IMR-90 (cell line): ENCODE measurements at regions not wholly inside any gene's neighbourhood (a gene's known extent, or its start where the extent isn't known, plus 50 kb on each side); places are given as distances from the start of the nearest gene placed in this dataset.

Source experiments
- ATAC-seq: fragments of 200-7000 bp; cut with Tn5 transposase; 2 replicates; pipeline ENCODE4 v1.9.1; 2020; ENCODE audit warnings: low read depth, mild to moderate bottlenecking, moderate library complexity
- BruUV-seq: library from RNA; stranded (reverse); fragments of 400-500 nt; replicated peaks from 2 replicates; lab custom pipeline; 2021; lab: Mats Ljungman, UMichigan
- CTCF ChIA-PET: fragments of 300-600 bp; formaldehyde crosslinking; extraction: SDS; loops from one replicate; lab custom pipeline; 2021; ENCODE audit warnings: antibody characterized with exemption; lab: Yijun Ruan, JAX
- POLR2A ChIA-PET: fragments of 300-600 bp; sonication (Branson Sonifier 250); formaldehyde crosslinking; loops from one replicate; lab custom pipeline; 2022; ENCODE audit warnings: antibody characterized with exemption; ENCODE audit not compliant: unreplicated experiment; lab: Charles Lee
- DNase-seq: peaks from one replicate; pipeline ENCODE4 v3.0.0; 2013
- H2AFZ ChIP-seq: replicated peaks from 2 replicates; pipeline ENCODE3; 2013; ENCODE audit warnings: low read length, mild to moderate bottlenecking; ENCODE audit not compliant: poor library complexity
- H2AK5ac ChIP-seq: 2 replicates; pipeline ENCODE4 v1.6.1; 2013; ENCODE audit warnings: low read depth, low read length, inconsistent platforms
- H2AK9ac ChIP-seq: replicated peaks from 2 replicates; pipeline ENCODE3; 2013; ENCODE audit warnings: mild to moderate bottlenecking, low read depth, low read length, moderate library complexity; ENCODE audit not compliant: poor library complexity
- H2BK120ac ChIP-seq: 2 replicates; pipeline ENCODE4 v1.6.1; 2013; ENCODE audit warnings: low read depth, low read length, inconsistent platforms
- H2BK15ac ChIP-seq: 3 replicates; pipeline ENCODE4 v1.6.1; 2013; ENCODE audit warnings: low read depth, low read length, inconsistent platforms
- H2BK20ac ChIP-seq: 2 replicates; pipeline ENCODE4 v1.6.1; 2013; ENCODE audit warnings: low read depth, mild to moderate bottlenecking, inconsistent platforms, low read length, moderate library complexity
- H2BK5ac ChIP-seq: 2 replicates; pipeline ENCODE4 v1.6.1; 2013; ENCODE audit warnings: mild to moderate bottlenecking, low read depth, low read length, inconsistent platforms; ENCODE audit not compliant: poor library complexity, severe bottlenecking
- H3K14ac ChIP-seq: replicated peaks from 2 replicates; pipeline ENCODE4 v1.6.1; 2013; ENCODE audit warnings: low read depth, low read length, inconsistent platforms
- H3K18ac ChIP-seq: 2 replicates; pipeline ENCODE4 v1.6.1; 2013; ENCODE audit warnings: low read depth, low read length, control low read depth
- H3K23ac ChIP-seq: 2 replicates; pipeline ENCODE4 v1.6.1; 2013; ENCODE audit warnings: low read depth, low read length, inconsistent platforms
- H3K27ac ChIP-seq: 2 replicates; pipeline ENCODE4 v1.5.1; 2013; ENCODE audit warnings: mild to moderate bottlenecking, control low read depth, low read length; ENCODE audit not compliant: insufficient read depth
- H3K27me3 ChIP-seq: 2 replicates; pipeline ENCODE4 v1.6.1; 2013; ENCODE audit warnings: low read length; ENCODE audit not compliant: control insufficient read depth, insufficient read depth
- H3K36me3 ChIP-seq: 2 replicates; pipeline ENCODE4 v1.6.1; 2013; ENCODE audit warnings: low read length, mixed read lengths; ENCODE audit not compliant: control insufficient read depth, insufficient read depth
- H3K4ac ChIP-seq: 2 replicates; pipeline ENCODE4 v1.6.1; 2013; ENCODE audit warnings: low read depth, low read length, inconsistent platforms
- H3K4me1 ChIP-seq: 2 replicates; pipeline ENCODE4 v1.6.1; 2013; ENCODE audit warnings: low read length, mixed read lengths; ENCODE audit not compliant: control insufficient read depth, insufficient read depth
- H3K4me2 ChIP-seq: 2 replicates; pipeline ENCODE4 v1.6.1; 2013; ENCODE audit warnings: low read depth, mild to moderate bottlenecking, control low read depth, low read length, moderate library complexity
- H3K4me3 ChIP-seq: 2 replicates; pipeline ENCODE4 v1.5.1; 2013; ENCODE audit warnings: low read depth, mild to moderate bottlenecking, control low read depth, low read length, moderate library complexity; ENCODE audit not compliant: insufficient read depth
- H3K56ac ChIP-seq: 2 replicates; pipeline ENCODE4 v1.6.1; 2013; ENCODE audit warnings: low read length, inconsistent platforms; ENCODE audit not compliant: insufficient read depth; ENCODE audit errors: extremely low read depth
- H3K79me1 ChIP-seq, 2 experiments: 2 replicates each; pipeline ENCODE4 v1.6.1; 2013; ENCODE audit warnings: low read length in 2 of 2, inconsistent platforms in 1 of 2, low read depth in 1 of 2
- H3K9ac ChIP-seq: 2 replicates; pipeline ENCODE4 v1.6.1; 2013; ENCODE audit warnings: low read depth, low read length, control low read depth
- H3K9me1 ChIP-seq: 2 replicates; pipeline ENCODE4 v1.6.1; 2013; ENCODE audit warnings: low read length, inconsistent platforms; ENCODE audit not compliant: insufficient read depth
- H3K9me3 ChIP-seq: 2 replicates; pipeline ENCODE4 v1.6.1; 2013; ENCODE audit warnings: low read length; ENCODE audit not compliant: control insufficient read depth, insufficient read depth
- H4K20me1 ChIP-seq: 2 replicates; pipeline ENCODE4 v1.6.1; 2013; ENCODE audit warnings: low read length, inconsistent platforms; ENCODE audit not compliant: insufficient read depth
- H4K5ac ChIP-seq: 2 replicates; pipeline ENCODE4 v1.6.1; 2013; ENCODE audit warnings: mild to moderate bottlenecking, low read depth, low read length, control low read depth
- H4K8ac ChIP-seq, 2 experiments: 2 replicates each; pipeline ENCODE4 v1.6.1; 2013; ENCODE audit warnings: low read depth in 2 of 2, low read length in 2 of 2, control low read depth in 1 of 2, inconsistent platforms in 1 of 2
- H4K91ac ChIP-seq: 2 replicates; pipeline ENCODE4 v1.6.1; 2013; ENCODE audit warnings: low read depth, low read length, inconsistent platforms; ENCODE audit not compliant: insufficient read depth
- CEBPB ChIP-seq: IDR thresholded peaks from 2 replicates; pipeline ENCODE4 v1.6.1; 2012; ENCODE audit warnings: low read depth, low read length, improper control_type of control experiment
- FOS ChIP-seq: fragments of 150-350 bp; IDR thresholded peaks from 2 replicates; pipeline ENCODE4 v1.6.1; 2016; ENCODE audit warnings: low read depth, low read length
- WGBS, 2 experiments: methylation state at CpG; one replicate each; pipeline versions ENCODE4 v1.1.5 to v1.1.7; 2013; ENCODE audit warnings: missing lambda C conversion rate in 2 of 2; ENCODE audit not compliant: insufficient read length in 1 of 2; ENCODE audit errors: extremely low coverage in 2 of 2; 5-methylcytosine and 5-hydroxymethylcytosine counted together
- dilution Hi-C: fragments of 300-500 bp; cut with HindIII; formaldehyde crosslinking; loops from one replicate; pipeline ENCODE4 v1.14.3; 2018; ENCODE audit warnings: low sequenced_read_pairs; ENCODE audit not compliant: unreplicated experiment
- in situ Hi-C: fragments of 300-500 bp; cut with MboI; formaldehyde crosslinking; loops from 3 replicates; pipeline ENCODE4 v1.14.3; 2019; ENCODE audit warnings: low sequenced_read_pairs, inconsistent platforms, mixed read lengths
- intact Hi-C: fragments of 100-400 bp; cut with micrococcal nuclease; formaldehyde crosslinking; loops from 2 replicates; pipeline ENCODE4 v1.10.0; 2022

- Histone ChIP-seq H2BK15ac (no peak overlapping the region), H3K4me2 (no peak overlapping the region), H4K5ac (no peak overlapping the region), H2BK20ac (no peak overlapping the region), H2AFZ (no peak overlapping the region), H4K20me1 (no peaks in the 10 kb centered on the region), H3K9ac (no peak overlapping the region), H4K91ac (no peak overlapping the region), H3K14ac (no peak overlapping the region), H3K9me1 (no peaks in the 10 kb centered on the region), H2BK120ac (no peak overlapping the region), H2BK5ac (no peak overlapping the region), H3K36me3 (no peaks in the 10 kb centered on the region), H2AK9ac (no peak overlapping the region), H3K4ac (no peak overlapping the region), H3K23ac (no peak overlapping the region), H3K18ac (no peak overlapping the region), H3K79me1 (no peaks in the 10 kb centered on the region), H3K27ac (no peak overlapping the region), H3K4me1 (no peaks in the 10 kb centered on the region), H3K4me3 (no peak overlapping the region), H3K27me3 (no peaks in the 10 kb centered on the region), H4K8ac (no peak overlapping the region), H3K56ac (no peak overlapping the region), H2AK5ac (no peak overlapping the region), H3K9me3 (peaks cover 38% of the 10 kb centered on the region)
- ChIA-PET CTCF (no interaction called here), POLR2A (no interaction called here)
- dilution Hi-C loops: no loop called here
- in situ Hi-C loops: no loop called here
- TF ChIP-seq CEBPB: no peak
- TF ChIP-seq FOS: no peak
- ATAC-seq: no peak
- intact Hi-C loops: no loop called here
- no peak for DNase-seq
- BruUV-seq: no TSS peak
- WGBS, 2 experiments: no CpG with 5 or more reads among the region's 4 CpGs
These were observed 95.4 kb downstream of the C1orf94 start for GRCh38 chr1:34272152-34272551.
